ENCODE measurements at regions not wholly inside any gene's neighbourhood (a gene's known extent, or its start where the extent isn't known, plus 50 kb on each side); places are given as distances from the start of the nearest gene placed in this dataset.

GRCh38 chr12:116454076-116454475 lies 105.1 kb upstream of the MAP1LC3B2 start:
- H3K9me3 Mint-ChIP-seq (ENCODE audit: unreplicated experiment) = no peaks in the 10 kb centered on the region
- H3K4me3 Mint-ChIP-seq (ENCODE audit: unreplicated experiment) = no peak overlapping the region
- H3K36me3 Mint-ChIP-seq (ENCODE audit: low read depth, unreplicated experiment) = no peaks in the 10 kb centered on the region
- peak overlapping the region; percentile 78 for H3K27ac Mint-ChIP-seq (ENCODE audit: unreplicated experiment)
- DNase-seq (ENCODE audit: low spot score) = no peak
- H3K4me1 Mint-ChIP-seq (ENCODE audit: unreplicated experiment) = peaks cover 18% of the 10 kb centered on the region
- H3K27me3 Mint-ChIP-seq (ENCODE audit: unreplicated experiment) = peaks cover 5% of the 10 kb centered on the region
- TF ChIP-seq, protein P1, sequence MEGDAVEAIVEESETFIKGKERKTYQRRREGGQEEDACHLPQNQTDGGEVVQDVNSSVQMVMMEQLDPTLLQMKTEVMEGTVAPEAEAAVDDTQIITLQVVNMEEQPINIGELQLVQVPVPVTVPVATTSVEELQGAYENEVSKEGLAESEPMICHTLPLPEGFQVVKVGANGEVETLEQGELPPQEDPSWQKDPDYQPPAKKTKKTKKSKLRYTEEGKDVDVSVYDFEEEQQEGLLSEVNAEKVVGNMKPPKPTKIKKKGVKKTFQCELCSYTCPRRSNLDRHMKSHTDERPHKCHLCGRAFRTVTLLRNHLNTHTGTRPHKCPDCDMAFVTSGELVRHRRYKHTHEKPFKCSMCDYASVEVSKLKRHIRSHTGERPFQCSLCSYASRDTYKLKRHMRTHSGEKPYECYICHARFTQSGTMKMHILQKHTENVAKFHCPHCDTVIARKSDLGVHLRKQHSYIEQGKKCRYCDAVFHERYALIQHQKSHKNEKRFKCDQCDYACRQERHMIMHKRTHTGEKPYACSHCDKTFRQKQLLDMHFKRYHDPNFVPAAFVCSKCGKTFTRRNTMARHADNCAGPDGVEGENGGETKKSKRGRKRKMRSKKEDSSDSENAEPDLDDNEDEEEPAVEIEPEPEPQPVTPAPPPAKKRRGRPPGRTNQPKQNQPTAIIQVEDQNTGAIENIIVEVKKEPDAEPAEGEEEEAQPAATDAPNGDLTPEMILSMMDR (IDR thresholded peaks at IDR 0.05; ENCODE audit: unreplicated experiment) = no peak

GRCh38 chr12:116454950-116455447 lies 104.2 kb upstream of the MAP1LC3B2 start:
- peaks cover 18% of the 10 kb centered on the region for H3K4me1 Mint-ChIP-seq (ENCODE audit: unreplicated experiment)
- H3K9me3 Mint-ChIP-seq (ENCODE audit: unreplicated experiment) = no peaks in the 10 kb centered on the region
- peaks cover 5% of the 10 kb centered on the region for H3K27me3 Mint-ChIP-seq (ENCODE audit: unreplicated experiment)
- no peak for DNase-seq (ENCODE audit: low spot score)
- TF ChIP-seq, protein P1 (IDR thresholded peaks at IDR 0.05; ENCODE audit: unreplicated experiment) = no peak
- H3K4me3 Mint-ChIP-seq (ENCODE audit: unreplicated experiment) = no peak overlapping the region
- H3K36me3 Mint-ChIP-seq (ENCODE audit: low read depth, unreplicated experiment) = no peaks in the 10 kb centered on the region
- H3K27ac Mint-ChIP-seq (ENCODE audit: unreplicated experiment) = peak overlapping the region; percentile 89

DNA sequence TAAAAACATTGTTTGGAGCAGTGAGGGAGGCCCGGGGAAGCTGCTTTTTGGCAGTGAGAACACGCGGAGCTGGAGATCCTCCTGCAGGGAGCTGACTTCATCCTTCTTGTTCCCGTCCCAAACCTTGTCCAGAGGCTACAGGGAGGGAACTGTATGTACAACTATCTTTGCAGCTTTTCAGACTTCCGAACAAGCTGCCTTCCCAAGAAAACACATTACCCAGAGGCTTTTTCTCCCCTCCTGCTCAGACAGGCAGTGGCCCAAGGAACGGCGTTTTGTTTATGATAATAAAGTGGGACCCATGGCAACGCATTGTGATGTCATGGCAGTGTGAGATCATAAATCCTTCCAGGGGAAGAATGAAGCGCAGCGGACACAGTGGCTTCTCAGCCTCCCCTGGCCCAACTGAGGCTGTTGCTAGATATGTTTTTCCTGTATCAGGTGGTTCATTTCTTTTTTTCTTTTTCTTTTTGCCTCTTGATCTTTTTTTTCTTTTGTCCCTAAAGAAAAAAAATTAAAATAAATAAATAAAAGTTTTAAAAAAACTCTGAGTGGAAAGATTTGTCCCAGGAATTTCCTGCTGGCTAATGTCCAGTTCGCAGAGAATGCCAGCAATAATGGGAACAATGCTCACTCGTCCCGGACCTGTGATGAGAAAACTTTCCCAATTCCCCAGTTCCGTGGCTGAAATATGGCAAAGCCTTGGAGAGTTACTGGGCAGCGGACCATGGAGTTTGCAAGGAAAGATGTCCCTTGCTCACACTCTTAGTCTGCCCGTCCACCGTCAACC lies 103.4 kb upstream of the MAP1LC3B2 start:
- TF ChIP-seq, protein P1 (IDR thresholded peaks at IDR 0.05; ENCODE audit: unreplicated experiment) = no peak
- no peak overlapping the region for H3K4me3 Mint-ChIP-seq (ENCODE audit: unreplicated experiment)
- peak; percentile 67 for DNase-seq (ENCODE audit: low spot score)
- H3K27me3 Mint-ChIP-seq (ENCODE audit: unreplicated experiment) = peaks cover 5% of the 10 kb centered on the region
- no peaks in the 10 kb centered on the region for H3K36me3 Mint-ChIP-seq (ENCODE audit: low read depth, unreplicated experiment)
- peak overlapping the region; percentile 90 for H3K27ac Mint-ChIP-seq (ENCODE audit: unreplicated experiment)
- H3K9me3 Mint-ChIP-seq (ENCODE audit: unreplicated experiment) = no peaks in the 10 kb centered on the region
- peaks cover 18% of the 10 kb centered on the region for H3K4me1 Mint-ChIP-seq (ENCODE audit: unreplicated experiment)

- Mint-ChIP-seq H3K4me3 (ENCODE audit: unreplicated experiment) (peak overlapping the region; percentile 79), H3K9me3 (ENCODE audit: unreplicated experiment) (no peaks in the 10 kb centered on the region), H3K27ac (ENCODE audit: unreplicated experiment) (peak overlapping the region; percentile 90), H3K36me3 (ENCODE audit: low read depth, unreplicated experiment) (no peaks in the 10 kb centered on the region), H3K27me3 (ENCODE audit: unreplicated experiment) (peaks cover 5% of the 10 kb centered on the region), H3K4me1 (ENCODE audit: unreplicated experiment) (peaks cover 18% of the 10 kb centered on the region)
- TF ChIP-seq, protein P1 (IDR thresholded peaks at IDR 0.05; ENCODE audit: unreplicated experiment) = no peak
- DNase-seq (ENCODE audit: low spot score) = no peak
Observed at GRCh38 chr12:116456330-116457082, 102.7 kb upstream of the MAP1LC3B2 start.

Data from endothelial cell (in vitro differentiated cells).